Uterus (tissue), 3 donors: ENCODE measurements at regions not wholly inside any gene's neighbourhood (a gene's known extent, or its start where the extent isn't known, plus 50 kb on each side); places are given as distances from the start of the nearest gene placed in this dataset.

Experiments used
- DNase-seq, 2 donors: peaks; one replicate each; pipeline ENCODE4 v3.0.0-alpha.2; 2019 to 2020
- H3K27ac ChIP-seq, 2 donors: fragments of 200-600 bp; sonication (generic); 1 replicate in 1 of 2; 2 replicates in 1 of 2; pipeline ENCODE4 v1.5.1; 2016 to 2018
- H3K27me3 ChIP-seq, 2 donors: fragments of 200-600 bp; sonication (generic); one replicate each; pipeline ENCODE4 v1.5.1; 2018 to 2019; ENCODE audit warnings: control low read depth in 1 of 2
- H3K36me3 ChIP-seq, 2 donors: fragments of 200-600 bp; sonication (generic); one replicate each; pipeline ENCODE4 v1.5.1; 2019; ENCODE audit warnings: control low read depth in 1 of 2
- H3K4me1 ChIP-seq, 2 donors: fragments of 200-600 bp; sonication (generic); one replicate each; pipeline ENCODE4 v1.5.1; 2018 to 2019; ENCODE audit warnings: control low read depth in 1 of 2
- H3K4me3 ChIP-seq, 2 donors: fragments of 200-600 bp; sonication (generic); 1 replicate in 1 of 2; 2 replicates in 1 of 2; pipeline ENCODE4 v1.5.1; 2018 to 2019; ENCODE audit warnings: mild to moderate bottlenecking in 1 of 2
- H3K9me3 ChIP-seq, 2 donors: fragments of 200-600 bp; sonication (generic); one replicate each; pipeline ENCODE4 v1.5.1; 2019; ENCODE audit warnings: control low read depth in 1 of 2
- CTCF ChIP-seq, 4 experiments: fragments of 200-600 bp in 2 of 4; fragments of 450-650 bp in 2 of 4; sonication (generic) in 2 of 4; IDR thresholded peaks; one replicate each; pipeline ENCODE4 v1.5.1; 2016 to 2019; ENCODE audit warnings: antibody characterized with exemption in 4 of 4, mild to moderate bottlenecking in 2 of 4, moderate library complexity in 1 of 4
- POLR2A ChIP-seq, 2 donors: fragments of 450-650 bp; IDR thresholded peaks; one replicate each; pipeline ENCODE4 v1.6.1; 2016; ENCODE audit warnings: antibody characterized with exemption in 2 of 2, mild to moderate bottlenecking in 1 of 2, moderate library complexity in 1 of 2
- intact Hi-C: fragments of 100-400 bp; cut with DNase I; formaldehyde crosslinking; loops from one replicate; pipeline ENCODE4 v1.15.1; 2023; ENCODE audit warnings: low total_unique reads
- donor health status: DM: yes; HTN: yes; CAD: no.

DNA sequence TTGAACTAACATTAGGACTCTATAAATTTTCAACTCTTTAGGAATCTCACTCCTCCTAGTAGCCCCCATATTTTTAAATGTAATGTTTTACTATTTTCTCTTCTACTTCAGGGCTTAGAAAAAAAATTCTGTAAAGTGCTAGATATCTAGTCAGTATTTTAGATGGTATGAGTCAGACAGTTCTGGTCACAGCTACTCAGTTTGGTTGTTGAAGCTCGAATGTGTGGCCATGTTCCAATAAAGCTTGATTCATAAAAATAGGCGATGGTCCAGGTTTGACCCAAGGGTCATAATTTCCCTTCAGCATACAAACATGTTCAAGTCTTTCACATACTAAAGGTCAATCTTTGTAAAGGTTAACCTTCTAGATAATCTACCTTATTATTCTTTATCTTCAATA lies 566.0 kb upstream of the CDH18 start:
- H3K27me3 ChIP-seq, result no peaks in the 10 kb centered on the region
- no peak for TF ChIP-seq POLR2A (IDR thresholded peaks at IDR 0.05)
- no peak for TF ChIP-seq CTCF (IDR thresholded peaks at IDR 0.05)
- H3K9me3 ChIP-seq, result no peaks in the 10 kb centered on the region
- intact Hi-C loops, result no loop called here
- no peak overlapping the region for H3K4me3 ChIP-seq
- no peak overlapping the region for H3K27ac ChIP-seq
- no peaks in the 10 kb centered on the region for H3K4me1 ChIP-seq
- H3K36me3 ChIP-seq, result peaks cover 0 to 4% of the 10 kb centered on the region in 2 donors
- DNase-seq, result no peak

- Histone ChIP-seq H3K9me3 (no peaks in the 10 kb centered on the region), H3K27me3 (no peaks in the 10 kb centered on the region), H3K4me1 (no peaks in the 10 kb centered on the region), H3K36me3 (no peaks in the 10 kb centered on the region), H3K27ac (no peak overlapping the region), H3K4me3 (no peak overlapping the region)
- intact Hi-C loops, result no loop called here
- DNase-seq, result no peak
- TF ChIP-seq CTCF (IDR thresholded peaks at IDR 0.05), result no peak
- no peak for TF ChIP-seq POLR2A (IDR thresholded peaks at IDR 0.05)
These were observed 550.1 kb upstream of the CDH18 start for GRCh38 chr5:20537911-20538703.

- H3K4me3 ChIP-seq, result no peak overlapping the region
- TF ChIP-seq POLR2A (IDR thresholded peaks at IDR 0.05) (no peak), CTCF (IDR thresholded peaks at IDR 0.05) (no peak)
- intact Hi-C loops, result no loop called here
- no peak for DNase-seq
- H3K36me3 ChIP-seq, result no peaks in the 10 kb centered on the region
- no peak overlapping the region for H3K27ac ChIP-seq
- H3K27me3 ChIP-seq, result no peaks in the 10 kb centered on the region
- H3K4me1 ChIP-seq, result no peaks in the 10 kb centered on the region
- H3K9me3 ChIP-seq, result no peaks in the 10 kb centered on the region
These were observed 548.8 kb upstream of the CDH18 start for GRCh38 chr5:20536813-20537212.

- TF ChIP-seq POLR2A (IDR thresholded peaks at IDR 0.05), result no peak
- no peak for TF ChIP-seq CTCF (IDR thresholded peaks at IDR 0.05)
- no peak overlapping the region for H3K27ac ChIP-seq
- no peaks in the 10 kb centered on the region for H3K36me3 ChIP-seq
- H3K9me3 ChIP-seq, result no peaks in the 10 kb centered on the region
- DNase-seq, result no peak
- H3K27me3 ChIP-seq, result no peaks in the 10 kb centered on the region
- H3K4me3 ChIP-seq, result no peak overlapping the region
- H3K4me1 ChIP-seq, result no peaks in the 10 kb centered on the region
- intact Hi-C loops, result no loop called here
These were observed 548.3 kb upstream of the CDH18 start for GRCh38 chr5:20536341-20536740.

- Histone ChIP-seq H3K36me3 (no peaks in the 10 kb centered on the region), H3K27me3 (no peaks in the 10 kb centered on the region), H3K9me3 (no peaks in the 10 kb centered on the region), H3K4me3 (no peak overlapping the region), H3K27ac (no peak overlapping the region), H3K4me1 (no peaks in the 10 kb centered on the region)
- intact Hi-C loops, result no loop called here
- no peak for TF ChIP-seq CTCF (IDR thresholded peaks at IDR 0.05)
- no peak for DNase-seq
These were observed 540.5 kb upstream of the CDH18 start for GRCh38 chr5:20528471-20528870.
